M059J (cell line): ENCODE measurements at regions not wholly inside any gene's neighbourhood (a gene's known extent, or its start where the extent isn't known, plus 50 kb on each side); places are given as distances from the start of the nearest gene placed in this dataset.
"Not testable (repeated sequence)": the region's sequence is repeated elsewhere in the genome, so short reads cannot be mapped to it uniquely, and the experiment has no call there.

ENCODE experiments used
- DNase-seq: peaks from one replicate; pipeline ENCODE4 v3.0.0-alpha.2; 2012; ENCODE audit warnings: low read depth

- DNase-seq, result no peak
Observed at GRCh38 chr3:184477940-184478339, 83.6 kb upstream of the EPHB3 start.

DNA sequence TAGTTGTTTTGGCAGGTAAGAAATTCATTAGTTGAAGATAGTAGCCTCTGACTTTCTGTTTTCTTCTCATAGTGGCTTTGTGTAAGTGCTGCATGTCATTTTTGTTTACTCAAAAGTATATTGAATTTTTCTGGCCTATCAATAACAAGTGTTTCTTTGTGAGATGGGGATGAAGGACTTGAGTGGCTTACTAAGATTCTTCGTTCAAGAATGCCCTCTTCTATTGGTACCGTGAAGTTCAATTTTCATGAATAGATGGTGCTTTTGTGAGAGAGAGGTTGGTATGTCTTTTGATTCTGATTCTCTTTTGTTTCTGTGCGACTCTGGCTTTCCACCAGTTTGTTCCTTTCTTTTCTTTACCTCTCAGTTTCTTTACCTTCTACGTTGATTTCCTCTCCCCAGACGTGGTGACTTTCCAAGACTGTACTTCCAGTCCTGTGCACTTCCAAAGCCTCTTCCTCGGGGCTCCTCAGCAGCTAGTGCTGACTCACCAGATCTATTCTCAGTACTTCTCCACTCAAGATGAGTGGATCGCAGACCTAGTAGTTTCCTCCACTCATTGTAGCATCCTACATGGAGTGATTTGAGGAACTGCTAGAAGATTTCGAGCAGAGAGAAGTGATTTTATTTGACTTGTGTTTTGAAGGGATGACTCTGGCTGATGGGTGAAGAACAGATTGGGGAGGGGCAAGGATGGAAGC is 82.0 kb upstream of the EPHB3 start:
- DNase-seq, result no peak

- DNase-seq, result no peak
Observed at GRCh38 chr3:184480831-184481230, 80.8 kb upstream of the EPHB3 start.

GRCh38 chr3:184481984-184482671 is 79.5 kb upstream of the EPHB3 start:
- DNase-seq, result no peak

GRCh38 chr3:184485241-184485640 is 76.3 kb upstream of the EPHB3 start:
- DNase-seq, result no peak

- DNase-seq, result no peak
Observed at GRCh38 chr3:184485906-184486305, 75.7 kb upstream of the EPHB3 start.

GRCh38 chr3:184486614-184487013 is 75.0 kb upstream of the EPHB3 start:
- DNase-seq, result peak; percentile 18

DNA sequence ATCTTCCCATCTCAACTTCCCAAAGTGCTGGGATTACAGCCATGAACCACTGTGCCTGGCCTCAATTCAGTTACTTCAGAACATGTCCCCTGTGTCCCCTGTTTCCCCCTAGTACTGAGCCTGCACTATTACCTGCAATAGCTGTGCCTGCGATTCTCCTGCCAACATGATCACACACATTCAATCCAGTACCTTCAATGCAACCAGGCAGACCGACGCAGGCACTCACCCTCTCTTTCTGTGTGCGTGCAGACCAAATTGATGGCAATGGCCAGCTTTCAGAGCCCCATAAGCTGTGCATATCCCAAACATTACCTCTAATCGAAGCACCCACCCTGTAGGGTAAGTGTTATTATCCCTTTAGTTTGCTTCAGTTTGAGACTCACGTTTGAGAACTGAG is 73.0 kb upstream of the EPHB3 start:
- DNase-seq, result no peak

GRCh38 chr3:184489268-184489841 is 72.2 kb upstream of the EPHB3 start:
- no peak for DNase-seq

- DNase-seq, result no peak
Observed at GRCh38 chr3:184491011-184491576, 70.5 kb upstream of the EPHB3 start.

- no peak for DNase-seq
Observed at GRCh38 chr3:184491867-184492615, 69.5 kb upstream of the EPHB3 start.

- DNase-seq, result no peak
Observed at GRCh38 chr3:184496933-184497332, 64.7 kb upstream of the EPHB3 start.

DNA sequence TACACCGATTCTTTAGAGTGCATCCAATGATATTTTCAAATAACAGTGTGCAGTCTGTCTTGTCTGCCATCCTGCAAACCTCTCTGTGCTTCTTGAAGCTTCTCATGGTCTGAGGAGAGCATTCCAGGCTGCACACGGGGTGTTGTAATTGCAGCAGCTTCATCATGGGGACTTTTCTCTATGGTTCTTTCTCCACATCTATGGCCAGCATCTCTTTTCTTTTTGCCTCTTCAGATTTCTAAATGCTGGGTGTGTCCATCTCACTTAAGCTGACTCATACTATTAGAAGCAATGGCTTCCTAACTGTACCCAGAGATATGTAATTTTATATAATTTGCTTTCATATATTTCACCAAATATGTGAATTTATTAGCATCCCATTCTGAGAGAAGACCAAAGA is 63.8 kb upstream of the EPHB3 start:
- DNase-seq, result no peak

GRCh38 chr3:184498986-184499606 is 62.5 kb upstream of the EPHB3 start:
- DNase-seq, result no peak

GRCh38 chr3:184500344-184500923 is 61.2 kb upstream of the EPHB3 start:
- DNase-seq, result no peak

- no peak for DNase-seq
Observed at GRCh38 chr3:184502123-184502667, 59.4 kb upstream of the EPHB3 start.

DNA sequence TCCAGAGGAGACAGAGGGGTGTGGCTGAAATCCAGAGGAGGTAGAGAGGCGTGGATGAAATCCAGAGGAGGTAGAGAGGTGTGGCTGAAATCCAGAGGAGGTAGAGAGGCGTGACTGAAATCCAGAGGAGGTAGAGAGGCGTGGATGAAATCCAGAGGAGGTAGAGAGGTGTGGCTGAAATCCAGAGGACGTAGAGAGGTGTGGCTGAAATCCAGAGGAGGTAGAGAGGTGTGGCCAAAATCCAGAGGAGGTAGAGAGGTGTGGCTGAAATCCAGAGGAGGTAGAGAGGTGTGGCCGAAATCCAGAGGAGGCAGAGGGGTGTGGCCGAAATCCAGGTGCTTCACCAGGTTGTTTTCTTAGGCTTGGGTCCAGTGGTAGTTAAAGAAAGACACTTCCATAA is 58.7 kb upstream of the EPHB3 start:
- not testable (repeated sequence) for DNase-seq

- DNase-seq, result no peak
Observed at GRCh38 chr3:184503647-184504046, 57.9 kb upstream of the EPHB3 start.

DNA sequence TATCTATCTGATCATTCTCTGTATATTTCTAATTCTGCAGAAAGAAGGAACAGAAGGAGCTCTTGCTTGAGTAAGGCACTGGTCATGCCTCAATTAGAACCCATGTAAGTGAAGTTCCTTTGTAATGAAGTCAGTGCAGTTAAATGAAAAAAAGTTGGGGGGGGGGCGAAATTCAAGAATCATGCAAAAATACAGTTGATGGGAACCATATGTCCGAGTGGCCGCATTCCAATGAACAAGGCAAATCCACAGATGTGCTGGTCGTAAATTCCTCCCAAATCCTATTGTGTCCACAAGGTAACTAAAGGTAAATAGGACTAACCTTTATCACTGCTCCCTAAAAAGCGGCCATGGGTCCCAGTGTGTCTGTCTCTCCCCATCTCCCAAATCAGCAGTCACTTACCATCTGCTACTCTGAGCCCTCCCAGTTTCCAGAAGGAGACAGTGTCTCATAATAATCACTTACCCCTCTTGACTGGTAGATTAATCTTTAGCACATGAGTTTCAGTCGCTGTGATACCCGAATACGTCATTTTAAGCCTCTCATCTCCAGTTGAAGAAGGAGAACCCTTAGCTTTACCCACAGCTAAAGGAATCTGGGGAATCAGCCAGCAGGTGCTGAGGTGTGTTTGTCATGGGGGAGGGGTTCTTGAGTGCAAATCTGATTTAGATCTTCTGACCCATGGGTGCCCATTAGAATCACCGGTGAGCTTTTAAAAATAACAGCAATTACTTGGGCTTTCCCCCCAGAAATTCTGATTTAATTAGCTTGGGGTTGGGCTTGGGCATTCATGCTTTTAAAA is 56.3 kb upstream of the EPHB3 start:
- no peak for DNase-seq

- peak; percentile 26 for DNase-seq
Observed at GRCh38 chr3:184506561-184506991, 55.0 kb upstream of the EPHB3 start.
